H1 (cell line): ENCODE measurements at regions not wholly inside any gene's neighbourhood (a gene's known extent, or its start where the extent isn't known, plus 50 kb on each side); places are given as distances from the start of the nearest gene placed in this dataset.

Source experiments
- CREB1 ChIP-seq: IDR thresholded peaks from 2 replicates; pipeline ENCODE4 v1.6.1; 2012; ENCODE audit warnings: inconsistent platforms
- SUZ12 ChIP-seq: fragments of 200-600 bp; sonication (generic); IDR thresholded peaks from 2 replicates; pipeline ENCODE4 v1.6.1; 2012; ENCODE audit warnings: mild to moderate bottlenecking, inconsistent platforms, low read length, moderate library complexity, mixed read lengths

- no peak for TF ChIP-seq CREB1
- TF ChIP-seq SUZ12 = no peak
These were observed 370.8 kb downstream of the TNS1 start for GRCh38 chr2:217632043-217632442.
